ENCODE measurements at regions not wholly inside any gene's neighbourhood (a gene's known extent, or its start where the extent isn't known, plus 50 kb on each side); places are given as distances from the start of the nearest gene placed in this dataset.

DNA sequence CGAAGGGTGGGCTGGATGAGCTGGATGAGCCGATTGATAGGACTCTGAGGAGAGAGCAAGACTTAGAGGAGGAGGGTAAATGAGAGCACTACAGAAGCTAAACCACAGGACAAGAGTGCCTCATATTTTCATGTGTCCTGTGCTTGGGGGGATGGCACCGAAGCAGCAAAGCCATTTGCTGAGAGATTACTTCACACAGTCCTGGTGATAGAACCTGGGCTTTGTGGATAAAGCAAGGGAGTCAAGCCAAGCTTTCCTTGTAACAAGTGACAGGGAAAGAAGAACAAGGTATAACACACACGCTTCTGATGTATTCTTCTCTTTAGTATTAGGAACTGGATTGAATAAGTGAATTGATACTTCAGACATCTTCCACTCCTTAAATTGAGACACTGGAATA is 253.7 kb downstream of the ANKRD7 start:
- H3K27ac ChIP-seq (ENCODE audit: low read depth, low read length), result no peak overlapping the region
- no peak overlapping the region for H3K4me2 ChIP-seq (ENCODE audit: low read depth, low read length, poor library complexity, severe bottlenecking)
- no peaks in the 10 kb centered on the region for H3K9me2 ChIP-seq (replicated peaks; ENCODE audit: insufficient read depth, low read length)
- no peak overlapping the region for H3K4me3 ChIP-seq (ENCODE audit: insufficient read depth, low read length, poor library complexity, severe bottlenecking)
- H3K79me2 ChIP-seq (ENCODE audit: insufficient read depth, low read length), result no peaks in the 10 kb centered on the region
- H3K9me3 ChIP-seq (ENCODE audit: insufficient read depth, low read length), result no peaks in the 10 kb centered on the region; the same call in 1 of the 2 replicates
- no peak overlapping the region for H3K9ac ChIP-seq (ENCODE audit: low read length)
- H3F3A ChIP-seq (ENCODE audit: insufficient read depth), result no peaks in the 10 kb centered on the region
- no peak overlapping the region for H2AFZ ChIP-seq (ENCODE audit: low read depth, low read length, severe bottlenecking)
- TF ChIP-seq EZH2phosphoT487 (conservative IDR thresholded peaks at IDR 0.05; ENCODE audit: low read length) (no peak), CTCF (IDR thresholded peaks at IDR 0.05; ENCODE audit: insufficient read depth, low read length, poor library complexity, severe bottlenecking) (no peak)
- no peaks in the 10 kb centered on the region for H3K27me3 ChIP-seq (ENCODE audit: low read length)
- H4K20me1 ChIP-seq (ENCODE audit: low read depth, low read length), result no peaks in the 10 kb centered on the region
- no peaks in the 10 kb centered on the region for H3K36me3 ChIP-seq (ENCODE audit: low read length)

- H3K79me2 ChIP-seq (ENCODE audit: insufficient read depth, low read length), result no peaks in the 10 kb centered on the region
- H3K4me3 ChIP-seq (ENCODE audit: insufficient read depth, low read length, poor library complexity, severe bottlenecking), result no peak overlapping the region
- no peak overlapping the region for H3K27ac ChIP-seq (ENCODE audit: low read depth, low read length)
- H3K27me3 ChIP-seq (ENCODE audit: low read length), result no peaks in the 10 kb centered on the region
- H3K4me2 ChIP-seq (ENCODE audit: low read depth, low read length, poor library complexity, severe bottlenecking), result no peak overlapping the region
- H3K36me3 ChIP-seq (ENCODE audit: low read length), result no peaks in the 10 kb centered on the region
- no peaks in the 10 kb centered on the region for H3K9me2 ChIP-seq (replicated peaks; ENCODE audit: insufficient read depth, low read length)
- TF ChIP-seq EZH2phosphoT487 (conservative IDR thresholded peaks at IDR 0.05; ENCODE audit: low read length) (no peak), CTCF (IDR thresholded peaks at IDR 0.05; ENCODE audit: insufficient read depth, low read length, poor library complexity, severe bottlenecking) (no peak)
- H4K20me1 ChIP-seq (ENCODE audit: low read depth, low read length), result no peaks in the 10 kb centered on the region
- no peaks in the 10 kb centered on the region for H3F3A ChIP-seq (ENCODE audit: insufficient read depth)
- no peak overlapping the region for H3K9ac ChIP-seq (ENCODE audit: low read length)
- H3K9me3 ChIP-seq (ENCODE audit: insufficient read depth, low read length), result no peaks in the 10 kb centered on the region; the same call in 1 of the 2 replicates
- no peak overlapping the region for H2AFZ ChIP-seq (ENCODE audit: low read depth, low read length, severe bottlenecking)
These were observed 254.4 kb downstream of the ANKRD7 start for GRCh38 chr7:118478931-118479330.

DNA sequence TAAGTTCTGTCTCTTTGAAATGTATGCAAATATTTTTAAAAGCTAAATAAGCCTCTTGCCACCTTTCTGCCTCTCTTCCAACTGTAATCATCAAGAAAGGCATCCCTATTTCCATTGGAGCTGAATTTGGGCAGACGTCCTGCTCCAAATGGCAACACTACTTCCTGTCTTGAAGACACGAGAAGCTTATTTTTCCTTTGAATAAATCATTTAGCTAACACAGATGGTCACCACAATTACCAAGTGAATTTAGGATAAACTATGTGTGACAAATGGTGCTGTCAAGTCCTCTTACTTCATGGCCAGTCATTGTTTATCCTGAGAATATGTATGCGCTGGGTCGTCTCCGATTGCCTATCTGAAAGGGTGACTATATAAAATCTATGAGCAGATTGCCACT is 268.0 kb downstream of the ANKRD7 start:
- Histone ChIP-seq H3K9me3 (ENCODE audit: insufficient read depth, low read length) (no peaks in the 10 kb centered on the region), H3K4me3 (ENCODE audit: insufficient read depth, low read length, poor library complexity, severe bottlenecking) (no peak overlapping the region), H3K79me2 (ENCODE audit: insufficient read depth, low read length) (no peaks in the 10 kb centered on the region), H3K4me2 (ENCODE audit: low read depth, low read length, poor library complexity, severe bottlenecking) (no peak overlapping the region), H3K27ac (ENCODE audit: low read depth, low read length) (no peak overlapping the region), H3K9me2 (replicated peaks; ENCODE audit: insufficient read depth, low read length) (no peaks in the 10 kb centered on the region), H4K20me1 (ENCODE audit: low read depth, low read length) (no peaks in the 10 kb centered on the region), H3K36me3 (ENCODE audit: low read length) (no peaks in the 10 kb centered on the region), H3K9ac (ENCODE audit: low read length) (no peak overlapping the region), H3K27me3 (ENCODE audit: low read length) (no peaks in the 10 kb centered on the region), H2AFZ (ENCODE audit: low read depth, low read length, severe bottlenecking) (no peak overlapping the region), H3F3A (ENCODE audit: insufficient read depth) (no peaks in the 10 kb centered on the region)
- TF ChIP-seq EZH2phosphoT487 (conservative IDR thresholded peaks at IDR 0.05; ENCODE audit: low read length) (no peak), CTCF (IDR thresholded peaks at IDR 0.05; ENCODE audit: insufficient read depth, low read length, poor library complexity, severe bottlenecking) (no peak)
